ENCODE measurements at regions not wholly inside any gene's neighbourhood (a gene's known extent, or its start where the extent isn't known, plus 50 kb on each side); places are given as distances from the start of the nearest gene placed in this dataset.
A peak's percentile ranks its signal among the peaks of the same experiment; 100 is the strongest.

DNA sequence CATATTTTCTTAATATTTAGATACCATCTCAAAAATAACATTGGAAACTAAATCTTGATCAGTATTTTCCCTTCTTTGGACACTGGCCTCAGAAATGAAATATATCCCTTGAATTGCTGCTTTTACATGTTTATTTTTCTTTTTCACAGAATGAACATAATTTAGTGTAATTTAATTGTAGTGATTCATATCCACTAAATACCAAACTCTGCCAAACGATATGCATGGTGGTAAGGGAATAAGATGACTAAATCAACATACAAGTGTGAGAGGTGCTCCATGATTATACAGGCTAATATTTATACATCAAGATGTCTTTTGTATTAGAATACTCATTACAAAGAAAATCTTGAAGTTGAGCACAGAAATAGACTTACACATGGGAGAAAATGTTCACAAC lies 216.8 kb upstream of the PACRGL start:
- Histone ChIP-seq H4K20me1 (ENCODE audit: low read depth) (no peaks in the 10 kb centered on the region), H3K27ac (no peak overlapping the region), H2AFZ (replicated peaks) (no peak overlapping the region), H3K27me3 (no peaks in the 10 kb centered on the region), H3K9ac (no peak overlapping the region), H3K79me2 (ENCODE audit: low read depth) (no peaks in the 10 kb centered on the region), H3K36me3 (no peaks in the 10 kb centered on the region), H3K4me3 (no peak overlapping the region), H3F3A (ENCODE audit: low read depth) (peaks cover 4% of the 10 kb centered on the region), H3K9me3 (ENCODE audit: low read depth) (no peaks in the 10 kb centered on the region), H3K4me1 (peaks cover 14% of the 10 kb centered on the region), H3K4me2 (no peak overlapping the region)
- Mint-ChIP-seq H3K36me3 (peaks cover 9% of the 10 kb centered on the region), H3K27me3 (ENCODE audit: insufficient read depth, low read depth) (no peaks in the 10 kb centered on the region), H3K4me1 (peaks cover 11% of the 10 kb centered on the region), H3K9me3 (no peaks in the 10 kb centered on the region), H3K4me3 (no peak overlapping the region), H3K27ac (no peak overlapping the region)
- TF ChIP-seq EZH2 (IDR thresholded peaks at IDR 0.05) = no peak
- no peak for TF ChIP-seq EZH2phosphoT487 (IDR thresholded peaks at IDR 0.05)
- no peak for TF ChIP-seq CTCF (IDR thresholded peaks at IDR 0.05)
- DNase-seq (ENCODE audit: low spot score) = no peak

- peaks cover 15% of the 10 kb centered on the region for H3K36me3 Mint-ChIP-seq
- no peak overlapping the region for H3K27ac ChIP-seq
Measured at GRCh38 chr4:20486433-20486832, 213.8 kb upstream of the PACRGL start.

GRCh38 chr4:20487446-20487845 lies 212.8 kb upstream of the PACRGL start:
- no peak for DNase-seq (ENCODE audit: low spot score)
- TF ChIP-seq EZH2phosphoT487 (IDR thresholded peaks at IDR 0.05) = no peak
- TF ChIP-seq CTCF (IDR thresholded peaks at IDR 0.05) = no peak
- no peak for TF ChIP-seq EZH2 (IDR thresholded peaks at IDR 0.05)
- H4K20me1 ChIP-seq (ENCODE audit: low read depth) = no peaks in the 10 kb centered on the region
- H2AFZ ChIP-seq (replicated peaks) = peak overlapping the region; percentile 23
- peaks cover 17% of the 10 kb centered on the region for H3K36me3 Mint-ChIP-seq
- peaks cover 4% of the 10 kb centered on the region for H3F3A ChIP-seq (ENCODE audit: low read depth)
- no peak overlapping the region for H3K27ac Mint-ChIP-seq
- no peak overlapping the region for H3K4me3 ChIP-seq
- H3K4me1 ChIP-seq = peaks cover 15% of the 10 kb centered on the region
- H3K36me3 ChIP-seq = no peaks in the 10 kb centered on the region
- H3K27ac ChIP-seq = no peak overlapping the region
- no peaks in the 10 kb centered on the region for H3K27me3 Mint-ChIP-seq (ENCODE audit: insufficient read depth, low read depth)
- no peaks in the 10 kb centered on the region for H3K27me3 ChIP-seq
- peaks cover 12% of the 10 kb centered on the region for H3K4me1 Mint-ChIP-seq
- H3K4me3 Mint-ChIP-seq = no peak overlapping the region
- H3K9ac ChIP-seq = no peak overlapping the region
- H3K79me2 ChIP-seq (ENCODE audit: low read depth) = no peaks in the 10 kb centered on the region
- H3K9me3 Mint-ChIP-seq = no peaks in the 10 kb centered on the region
- no peak overlapping the region for H3K4me2 ChIP-seq
- H3K9me3 ChIP-seq (ENCODE audit: low read depth) = no peaks in the 10 kb centered on the region

More at GRCh38 chr4:20486433-20486832, 213.8 kb upstream of the PACRGL start:
- Histone ChIP-seq H3K4me1 (peaks cover 15% of the 10 kb centered on the region), H3K27me3 (no peaks in the 10 kb centered on the region), H3K4me2 (no peak overlapping the region), H3K9ac (no peak overlapping the region), H3F3A (ENCODE audit: low read depth) (peaks cover 4% of the 10 kb centered on the region), H4K20me1 (ENCODE audit: low read depth) (no peaks in the 10 kb centered on the region), H3K4me3 (no peak overlapping the region), H2AFZ (replicated peaks) (no peak overlapping the region), H3K9me3 (ENCODE audit: low read depth) (no peaks in the 10 kb centered on the region), H3K36me3 (no peaks in the 10 kb centered on the region), H3K79me2 (ENCODE audit: low read depth) (no peaks in the 10 kb centered on the region)
- Mint-ChIP-seq H3K27me3 (ENCODE audit: insufficient read depth, low read depth) (no peaks in the 10 kb centered on the region), H3K9me3 (no peaks in the 10 kb centered on the region), H3K4me3 (no peak overlapping the region), H3K27ac (no peak overlapping the region), H3K4me1 (peaks cover 12% of the 10 kb centered on the region)
- DNase-seq (ENCODE audit: low spot score) = no peak
- TF ChIP-seq EZH2 (IDR thresholded peaks at IDR 0.05) (no peak), CTCF (IDR thresholded peaks at IDR 0.05) (no peak), EZH2phosphoT487 (IDR thresholded peaks at IDR 0.05) (no peak)
